HCEC 1CT (cell line): ENCODE measurements at regions not wholly inside any gene's neighbourhood (a gene's known extent, or its start where the extent isn't known, plus 50 kb on each side); places are given as distances from the start of the nearest gene placed in this dataset.

Source experiments
- DNase-seq: peaks from one replicate; pipeline ENCODE4 v3.0.0-alpha.2; 2017

- no peak for DNase-seq
Measured at GRCh38 chr6:51559059-51559458, 528.4 kb downstream of the PKHD1 start.

DNA sequence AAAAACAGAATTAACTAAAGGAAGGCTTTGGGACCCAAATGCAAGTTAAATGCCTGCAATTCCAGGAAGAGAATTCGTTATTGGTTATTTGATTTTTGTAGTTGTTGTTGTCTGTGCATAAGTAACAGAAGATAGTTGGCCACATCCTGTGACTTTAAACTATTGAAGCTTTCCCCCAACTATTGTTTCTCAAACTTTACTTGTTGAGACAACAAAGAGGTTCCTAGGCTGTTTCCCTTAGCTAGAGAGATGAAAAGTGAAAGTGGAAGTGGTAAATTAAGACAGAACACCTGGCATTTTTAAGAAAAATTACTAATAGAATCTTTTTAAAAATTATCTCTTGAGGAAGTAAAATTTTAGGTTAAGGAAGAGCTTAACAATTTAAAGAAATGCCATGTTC lies 525.2 kb downstream of the PKHD1 start:
- no peak for DNase-seq
